ENCODE measurements at regions not wholly inside any gene's neighbourhood (a gene's known extent, or its start where the extent isn't known, plus 50 kb on each side); places are given as distances from the start of the nearest gene placed in this dataset.
"Not testable (repeated sequence)": the region's sequence is repeated elsewhere in the genome, so short reads cannot be mapped to it uniquely, and the experiment has no call there.

DNA sequence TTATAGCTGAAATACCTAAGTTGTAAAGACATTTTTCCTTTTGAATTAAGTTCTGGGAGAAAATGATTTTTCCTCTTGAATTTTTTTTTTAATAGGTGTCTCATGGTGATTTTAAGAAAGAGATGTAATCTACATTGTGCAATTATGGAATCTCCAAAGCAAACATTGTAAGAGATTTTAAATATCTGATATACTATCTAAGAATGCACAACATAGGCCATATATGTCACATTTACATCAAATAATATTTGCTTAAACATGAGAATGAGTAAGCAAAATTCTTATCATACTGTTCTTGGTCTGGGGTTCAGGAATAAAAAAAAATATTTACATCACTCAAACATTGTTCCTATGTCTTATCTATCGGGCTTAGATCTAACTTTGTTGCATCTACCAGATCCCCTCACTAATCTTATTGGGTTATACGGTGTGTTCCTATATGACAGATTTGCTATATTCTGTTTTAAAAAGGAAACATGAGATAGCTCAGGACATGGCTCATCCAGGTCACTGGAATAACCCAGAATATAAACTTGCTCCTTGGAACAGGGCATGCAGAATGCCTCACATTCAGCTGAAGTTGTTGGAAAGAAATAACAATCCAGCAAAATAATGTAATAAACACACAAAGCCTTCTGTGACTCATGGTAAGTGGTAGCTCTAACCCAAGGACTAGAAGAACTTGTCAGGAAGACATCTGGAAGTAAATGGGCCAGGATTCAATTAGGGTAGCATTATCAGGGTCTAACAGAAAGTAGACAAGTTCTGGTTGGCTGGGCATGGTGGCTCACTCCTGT lies 794.7 kb downstream of the IPMK start:
- no peak for DNase-seq

DNA sequence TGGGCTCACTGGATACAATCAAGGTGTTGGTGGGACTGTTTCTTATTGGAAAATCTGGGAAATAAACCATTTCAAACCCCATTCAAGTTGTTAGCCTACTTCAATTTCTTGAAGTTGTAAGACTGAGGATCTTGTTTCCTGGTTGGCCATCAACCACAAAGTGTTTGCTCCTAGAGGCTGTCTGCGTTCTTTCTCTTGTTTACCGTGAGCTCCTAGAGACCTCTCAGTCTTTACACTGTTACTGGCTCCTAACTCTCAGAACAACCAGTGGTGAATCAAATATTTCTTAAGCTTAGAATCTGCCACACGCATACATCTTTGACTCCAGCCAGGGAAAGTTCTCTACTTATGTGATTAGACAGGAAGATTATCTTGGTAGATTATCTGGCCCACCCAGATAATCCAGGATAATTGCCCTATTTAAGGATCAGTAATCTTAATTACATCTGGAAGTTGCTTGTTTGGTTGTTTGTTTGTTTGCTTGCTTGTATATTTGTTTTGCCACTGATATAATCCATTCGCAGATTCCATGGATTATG lies 798.7 kb downstream of the IPMK start:
- DNase-seq = no peak

DNA sequence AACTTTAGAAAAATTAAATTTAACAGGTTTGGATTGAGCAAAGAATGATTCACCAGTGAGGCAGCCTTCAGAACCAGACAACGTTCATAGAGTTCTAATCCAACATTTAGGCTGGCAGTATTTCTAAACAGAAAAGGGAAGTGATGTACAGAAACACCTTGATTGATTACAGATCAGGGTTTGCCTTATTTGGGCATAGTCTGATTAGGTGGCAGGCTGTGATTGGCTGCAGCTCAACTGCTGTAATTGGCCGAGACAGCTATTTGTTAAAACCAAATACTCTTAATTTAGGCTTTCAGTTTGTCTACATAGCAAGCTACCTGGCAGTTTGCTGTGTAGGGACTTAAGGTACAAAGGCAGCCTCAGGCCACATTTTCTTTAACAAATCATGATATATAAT lies 802.5 kb downstream of the IPMK start:
- DNase-seq = no peak

DNA sequence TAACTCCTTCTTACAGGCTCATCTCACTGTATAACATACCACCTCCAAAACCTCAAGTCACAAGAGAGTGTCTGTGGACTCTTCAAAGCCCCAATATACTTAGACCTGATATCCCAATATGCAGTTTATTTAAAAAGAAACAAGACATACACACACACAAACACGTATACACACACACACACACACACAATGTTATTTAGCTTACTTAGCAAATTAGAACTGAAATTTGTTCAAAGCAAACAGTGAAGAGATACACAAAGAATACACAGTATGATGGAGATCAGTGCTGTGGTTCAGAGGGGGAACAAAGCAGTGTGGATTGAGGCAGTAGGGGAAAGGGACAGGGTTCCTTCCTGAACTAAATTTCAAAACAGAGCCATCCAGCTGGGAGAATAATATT lies 807.2 kb downstream of the IPMK start:
- DNase-seq = no peak

DNA sequence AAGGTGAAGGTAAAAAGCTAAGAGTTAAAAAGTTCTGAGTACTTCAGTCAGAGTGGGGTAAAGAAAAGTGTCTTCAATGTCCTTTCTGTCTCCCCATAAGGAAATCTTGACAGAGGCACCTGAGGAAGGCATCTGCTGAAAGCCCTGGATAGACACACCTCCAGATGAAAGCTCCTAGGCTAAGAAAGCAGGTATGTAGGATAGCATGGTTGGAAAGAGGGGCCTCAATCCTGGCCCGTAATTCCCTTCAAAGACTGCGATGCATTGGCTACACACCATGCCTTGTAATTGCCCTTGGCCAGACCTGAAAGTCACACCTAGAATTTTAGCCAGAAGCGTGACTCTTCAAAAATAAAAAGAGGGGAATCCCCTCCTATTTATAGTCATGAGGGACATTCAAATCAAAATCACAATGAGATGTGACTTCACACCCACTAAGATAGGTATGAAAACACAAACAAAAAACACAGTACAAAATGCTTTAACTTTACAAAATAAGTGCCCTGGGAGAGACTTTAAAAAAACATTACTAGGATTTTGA lies 809.7 kb downstream of the IPMK start:
- DNase-seq = no peak

DNA sequence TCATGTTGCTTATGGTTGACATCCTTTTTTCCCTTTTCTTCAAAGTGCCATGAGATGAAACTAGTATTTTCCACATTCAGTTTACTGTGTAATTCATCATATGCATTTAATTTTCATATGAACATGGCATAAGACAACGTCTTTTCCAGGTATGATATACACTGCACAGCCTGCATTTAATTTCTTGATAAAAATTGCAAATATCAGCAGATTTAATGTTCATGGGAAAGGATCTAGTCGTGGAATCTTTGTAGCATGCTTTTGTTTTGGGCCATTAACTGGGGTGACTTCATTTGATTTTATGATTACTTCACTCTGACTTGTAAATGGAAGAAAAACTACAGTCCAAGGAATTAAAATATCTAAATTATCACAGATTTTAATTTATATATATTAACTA lies 837.3 kb downstream of the IPMK start:
- no peak for DNase-seq

DNA sequence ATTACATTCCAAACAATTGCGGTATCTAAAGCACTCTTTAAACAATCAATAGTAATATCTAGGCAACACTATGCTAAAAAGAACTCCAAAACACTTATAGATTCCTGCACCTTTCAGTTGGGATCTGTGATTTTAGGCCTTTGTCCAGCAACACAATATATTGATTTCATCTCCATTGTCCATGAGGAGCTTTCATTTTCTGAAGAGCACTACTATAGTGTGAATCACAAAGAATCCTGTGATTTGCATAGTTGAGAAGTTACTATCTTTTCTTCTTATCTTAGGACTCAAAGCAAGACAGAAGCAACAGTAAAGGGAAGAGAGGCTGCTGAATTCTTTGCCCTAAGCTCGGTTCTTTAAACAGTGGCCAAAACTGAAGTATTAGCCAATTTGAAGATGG lies 846.8 kb downstream of the IPMK start:
- no peak for DNase-seq

DNA sequence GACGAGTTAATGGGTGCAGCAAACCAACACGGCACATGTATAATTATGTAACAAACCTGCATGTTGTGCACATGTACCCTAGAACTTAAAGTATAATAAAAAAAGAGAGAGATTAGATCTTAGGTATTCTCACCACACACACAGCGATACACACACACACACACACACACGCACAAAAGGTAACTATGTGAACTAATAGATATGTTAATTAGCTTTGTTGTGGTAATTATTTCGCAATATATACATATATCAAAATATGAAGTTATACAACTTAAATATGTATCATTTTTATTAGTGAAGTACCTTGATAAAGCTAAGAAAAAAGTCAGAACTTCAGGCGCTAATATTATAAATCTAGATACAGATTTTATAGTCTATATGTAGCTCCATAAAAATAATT lies 849.2 kb downstream of the IPMK start:
- no peak for DNase-seq

DNA sequence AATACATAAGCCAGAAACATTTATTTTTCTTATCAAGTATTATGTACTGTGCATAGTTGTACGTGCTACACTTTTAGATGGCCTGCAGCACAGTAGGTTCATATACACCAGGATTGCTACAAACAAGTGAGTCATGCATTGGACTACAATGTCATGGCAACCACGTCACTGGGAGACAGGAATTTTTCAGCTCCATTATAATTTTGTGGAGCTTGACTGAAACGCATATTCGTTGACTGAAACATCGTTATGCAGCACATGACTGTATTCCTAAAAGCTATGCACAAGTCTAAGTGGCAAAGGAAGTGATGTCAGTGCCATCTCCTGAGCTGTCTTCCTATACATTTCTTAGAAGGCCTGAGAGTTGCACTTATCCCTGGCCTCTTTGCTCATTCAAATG lies 871.8 kb downstream of the IPMK start:
- DNase-seq = no peak

DNA sequence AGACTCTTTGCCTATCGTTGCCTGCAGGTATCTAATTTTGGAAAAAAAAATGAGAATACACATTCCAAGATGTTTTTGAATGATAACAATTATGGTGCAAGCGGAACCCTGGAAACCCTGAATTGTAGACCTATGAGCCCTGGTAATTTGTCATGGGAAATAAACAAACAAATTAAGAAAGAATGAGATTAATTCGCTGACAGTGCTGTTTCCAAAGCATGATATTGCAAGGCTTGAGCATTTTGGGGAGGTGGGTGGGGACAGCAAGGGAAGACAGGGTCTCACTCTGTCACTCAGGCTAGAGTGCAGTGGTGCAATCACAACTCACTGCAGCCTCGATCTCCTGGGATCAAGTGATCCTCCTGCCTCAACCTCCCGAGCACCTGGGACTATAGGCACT lies 900.3 kb downstream of the IPMK start:
- no peak for DNase-seq

DNA sequence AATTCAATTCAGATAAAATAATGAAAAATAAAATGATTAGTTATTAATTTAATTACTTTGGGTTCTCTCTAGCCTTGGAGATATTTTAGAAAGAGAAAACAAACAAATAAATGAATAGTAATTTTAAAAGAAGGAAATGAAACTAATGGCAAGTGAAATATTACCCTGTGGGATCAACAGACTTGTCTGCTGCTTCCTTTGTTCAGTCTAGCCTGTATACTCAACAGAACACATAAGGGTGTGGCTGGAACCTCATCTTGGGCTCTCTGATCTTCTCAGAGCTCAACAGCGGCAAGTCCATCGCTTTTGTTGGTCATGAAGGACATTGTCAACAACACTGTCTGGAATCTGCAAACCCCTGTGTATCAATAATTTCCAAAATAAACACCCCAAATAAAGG lies 904.9 kb downstream of the IPMK start:
- DNase-seq = no peak

DNA sequence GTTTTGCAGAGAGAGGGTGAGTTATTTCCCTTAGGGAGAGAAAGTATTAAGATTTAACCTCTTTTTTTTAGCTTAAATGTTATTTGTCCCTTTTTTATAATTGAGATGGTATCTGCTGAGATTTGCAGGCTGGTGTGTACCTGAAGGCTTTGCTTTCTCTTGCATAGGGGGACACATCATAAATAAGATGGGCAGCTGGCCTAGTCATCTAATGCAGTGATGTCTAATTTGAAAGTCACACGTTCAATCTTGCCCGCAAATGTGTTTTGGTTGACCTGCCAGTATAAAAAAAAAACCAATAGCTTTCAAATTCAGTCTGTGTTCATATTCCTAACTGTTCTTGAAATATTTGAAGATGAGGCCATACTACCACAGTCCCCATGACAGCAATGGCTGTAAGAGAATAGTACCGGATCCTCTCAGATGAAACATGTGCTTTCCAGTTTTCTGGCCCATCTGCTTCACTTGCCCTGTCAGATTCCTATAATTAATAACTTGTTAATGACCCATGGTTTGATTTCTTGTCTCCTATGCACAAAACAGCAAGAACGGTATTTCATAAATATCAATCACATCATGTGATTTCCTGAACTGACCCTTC lies 914.2 kb downstream of the IPMK start:
- DNase-seq = no peak

DNA sequence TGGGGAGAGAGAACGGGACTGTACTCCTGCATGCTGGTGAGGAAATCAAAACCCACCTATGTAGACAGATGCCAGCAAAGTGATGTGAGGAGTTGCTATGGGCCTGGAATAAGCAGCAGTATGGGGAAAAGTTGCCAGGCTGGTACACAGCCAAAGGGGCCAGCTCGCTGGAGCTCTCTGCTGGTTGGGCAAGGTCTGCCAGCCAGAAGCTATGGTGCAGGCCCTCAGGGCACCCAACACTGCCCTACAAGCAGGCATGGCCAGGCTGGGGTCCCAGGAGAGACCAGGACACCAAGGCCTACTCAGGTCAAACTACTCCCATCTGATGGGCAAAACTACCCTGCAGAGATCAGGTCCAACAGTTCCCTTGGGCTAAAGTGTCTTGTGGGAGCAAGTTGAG lies 916.6 kb downstream of the IPMK start:
- no peak for DNase-seq

DNA sequence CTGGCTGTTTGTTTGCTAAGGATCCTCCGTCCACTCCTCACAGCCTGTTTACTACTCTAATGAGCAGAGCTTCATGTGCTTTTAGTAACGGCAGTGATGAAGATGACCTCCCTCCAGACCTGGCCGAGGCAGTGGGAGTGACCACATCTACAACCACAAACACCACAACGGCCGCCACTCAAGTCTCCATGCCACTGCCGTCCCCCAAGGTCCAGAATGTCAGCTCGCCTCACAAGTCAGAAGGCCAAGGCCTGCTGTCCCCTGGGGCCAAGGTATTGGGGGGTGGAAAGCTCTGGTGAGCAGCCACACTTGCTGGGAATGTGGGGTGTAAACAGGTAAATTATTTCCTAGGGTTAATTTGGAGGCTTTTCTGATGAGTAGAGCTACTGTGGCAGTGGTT lies 926.4 kb downstream of the IPMK start:
- no peak for DNase-seq

DNA sequence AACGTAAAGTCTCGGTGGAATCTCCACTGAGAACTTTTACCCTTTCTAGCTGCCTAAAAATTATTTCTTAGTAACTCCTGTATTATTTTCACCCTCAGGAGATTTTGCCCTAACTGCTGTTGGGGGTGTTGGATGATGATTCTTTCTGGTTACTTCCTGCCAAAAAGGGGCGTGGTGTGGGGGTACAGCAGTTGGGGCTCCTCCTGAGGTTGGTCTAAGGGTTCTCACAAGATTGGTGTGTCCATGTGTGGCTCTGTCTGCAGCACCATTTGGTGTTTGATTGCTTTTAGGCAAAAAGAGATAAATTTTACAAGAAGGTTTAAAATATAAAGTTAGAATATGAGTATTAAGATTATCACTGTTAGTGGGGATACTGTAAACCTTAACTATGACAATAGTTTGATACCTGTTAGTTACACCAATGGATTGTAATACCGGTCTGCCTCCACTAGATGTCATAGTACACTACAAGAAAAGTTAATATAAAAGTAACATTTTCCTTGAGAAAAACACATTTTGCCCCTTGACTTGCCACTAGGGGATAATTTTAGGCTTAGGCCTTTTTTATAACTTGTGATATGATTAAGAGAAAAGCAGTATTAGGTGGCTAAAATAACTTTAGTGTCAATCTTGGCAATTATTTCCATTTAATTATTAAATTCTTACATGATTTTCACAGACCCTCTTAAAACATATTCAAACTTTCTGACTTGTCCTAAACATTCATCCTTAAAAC lies 928.7 kb downstream of the IPMK start:
- DNase-seq = no peak

DNA sequence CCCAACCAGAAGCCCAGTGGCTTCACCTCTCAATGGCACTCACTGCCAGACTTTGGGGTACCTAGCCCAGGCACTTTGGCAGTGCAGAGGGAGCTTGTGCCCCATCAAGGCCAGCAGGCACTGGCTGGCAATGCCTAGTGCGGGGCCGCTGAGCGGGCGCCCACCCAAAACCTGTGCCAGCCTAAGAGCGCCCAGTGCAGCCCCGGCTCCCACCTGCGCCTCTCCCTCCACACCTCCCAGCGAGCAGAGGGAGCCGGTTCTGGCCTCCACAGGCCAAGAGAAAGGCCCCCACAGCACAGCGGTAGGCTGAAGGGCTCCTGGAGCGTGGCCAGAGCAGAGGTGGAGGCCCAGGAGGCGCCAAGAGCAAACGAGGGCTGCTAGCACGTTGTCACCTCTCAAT lies 930.8 kb downstream of the IPMK start:
- no peak for DNase-seq

DNA sequence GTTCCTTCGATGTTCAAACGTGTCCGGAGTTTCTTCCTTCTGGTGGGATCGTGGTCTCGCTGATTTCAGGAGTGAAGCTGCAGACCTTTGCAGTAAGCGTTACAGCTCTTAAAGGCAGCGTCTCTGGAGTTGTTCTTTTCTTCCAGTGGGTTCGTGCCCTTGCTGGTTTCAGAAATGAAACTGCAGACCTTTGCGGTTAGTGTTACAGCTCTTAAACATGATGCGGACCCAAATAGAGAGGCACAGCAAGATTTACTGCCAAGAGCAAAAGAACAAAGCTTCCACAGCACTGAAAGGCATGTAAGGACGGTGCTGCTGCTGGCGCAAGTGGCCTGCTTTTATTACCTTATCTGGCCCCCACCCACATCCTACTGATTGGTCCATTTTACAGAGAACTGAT lies 931.4 kb downstream of the IPMK start:
- no peak for DNase-seq

DNA sequence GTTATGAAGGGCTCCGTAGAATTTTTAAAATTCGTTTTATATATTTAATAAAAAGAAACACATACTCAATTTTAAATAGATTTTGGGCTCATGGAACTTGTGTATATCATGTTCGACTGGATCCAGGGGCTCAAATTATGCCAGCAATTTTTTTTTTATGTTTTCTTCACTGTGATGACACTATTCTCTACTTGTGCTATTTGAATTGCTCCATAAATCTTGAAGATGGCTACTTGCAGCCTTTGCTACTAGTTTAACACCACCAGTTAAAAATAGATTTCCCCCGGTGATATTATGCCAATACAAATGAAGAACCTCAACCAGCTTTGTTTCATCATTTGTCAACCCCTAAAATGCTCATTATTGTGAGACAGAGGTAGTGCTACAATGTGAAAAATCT lies 933.2 kb downstream of the IPMK start:
- no peak for DNase-seq

DNA sequence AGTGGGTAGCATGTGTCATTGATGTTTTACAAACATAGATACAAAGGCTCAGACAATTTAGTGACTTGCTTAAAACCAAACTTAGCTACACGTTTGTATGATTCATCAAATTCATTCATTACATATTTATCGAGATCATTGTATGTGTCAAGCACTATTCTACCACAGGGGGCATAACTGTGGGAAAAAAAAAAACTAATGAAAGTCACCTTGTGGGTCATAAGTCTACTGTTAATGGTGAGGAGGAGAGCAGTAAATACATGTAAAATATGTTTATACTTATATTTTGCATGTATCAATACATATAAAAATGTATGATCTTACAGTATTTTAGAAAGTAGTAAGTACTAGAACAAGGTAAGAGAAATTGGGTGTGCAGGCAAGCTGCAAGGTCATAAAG lies 933.8 kb downstream of the IPMK start:
- no peak for DNase-seq

DNA sequence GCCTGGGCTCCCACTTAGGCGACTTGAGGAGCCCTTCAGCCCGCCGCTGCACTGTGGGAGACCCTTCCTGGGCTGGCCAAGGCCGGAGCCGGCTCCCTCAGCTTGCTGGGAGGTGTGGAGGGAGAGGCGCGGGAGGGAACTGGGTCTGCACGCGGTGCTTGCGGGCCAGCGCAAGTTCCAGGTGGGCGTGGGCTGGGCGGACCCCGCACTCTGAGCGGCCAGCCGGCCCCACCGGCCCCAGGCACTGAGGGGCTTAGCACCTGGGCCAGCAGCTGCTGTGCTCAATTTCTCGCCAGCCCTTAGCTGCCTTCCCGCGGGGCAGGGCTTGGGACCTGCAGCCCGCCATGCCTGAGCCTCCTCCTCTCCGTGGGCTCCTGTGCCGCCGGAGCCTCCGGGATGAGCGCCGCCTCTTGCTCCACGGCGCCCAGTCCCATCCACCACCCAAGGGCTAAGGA lies 946.3 kb downstream of the IPMK start:
- not testable (repeated sequence) for DNase-seq

DNA sequence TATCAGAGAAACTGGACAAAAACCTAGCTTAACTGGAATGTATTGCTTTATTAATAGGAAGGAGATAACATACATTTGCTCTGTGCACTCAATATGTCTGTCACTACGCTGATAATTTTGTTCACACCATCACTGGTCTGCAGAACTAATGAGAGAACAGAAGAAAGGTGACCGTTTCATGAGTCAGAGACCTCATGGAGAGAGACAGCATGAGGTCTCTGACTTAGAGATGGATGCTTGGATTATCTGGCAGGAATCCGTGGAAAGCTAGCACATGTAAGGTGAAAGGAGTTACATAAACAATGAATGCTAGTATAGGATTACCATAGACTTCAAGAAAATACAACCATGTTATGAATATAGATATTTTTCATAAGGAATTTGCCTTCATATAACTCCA lies 947.3 kb downstream of the IPMK start:
- DNase-seq = no peak

DNA sequence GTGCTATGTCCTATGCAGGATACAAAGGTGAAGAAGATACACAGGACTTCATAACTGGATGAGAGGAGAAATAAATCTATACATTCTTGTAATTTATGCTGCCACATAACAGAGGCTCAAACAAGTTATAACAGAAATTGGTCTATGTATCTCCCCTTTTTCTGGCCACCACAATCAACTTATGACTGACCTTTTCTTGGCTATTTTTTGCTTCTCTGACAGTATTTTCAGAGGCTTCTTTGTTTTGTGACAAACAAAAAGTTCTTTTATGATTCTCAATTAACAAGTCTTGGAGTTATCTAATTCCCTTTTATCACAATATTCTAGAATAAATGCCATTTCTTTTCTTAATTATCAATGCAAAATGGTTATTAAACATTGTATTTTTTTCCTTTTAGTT lies 953.0 kb upstream of the ZWINT start:
- DNase-seq = no peak

DNA sequence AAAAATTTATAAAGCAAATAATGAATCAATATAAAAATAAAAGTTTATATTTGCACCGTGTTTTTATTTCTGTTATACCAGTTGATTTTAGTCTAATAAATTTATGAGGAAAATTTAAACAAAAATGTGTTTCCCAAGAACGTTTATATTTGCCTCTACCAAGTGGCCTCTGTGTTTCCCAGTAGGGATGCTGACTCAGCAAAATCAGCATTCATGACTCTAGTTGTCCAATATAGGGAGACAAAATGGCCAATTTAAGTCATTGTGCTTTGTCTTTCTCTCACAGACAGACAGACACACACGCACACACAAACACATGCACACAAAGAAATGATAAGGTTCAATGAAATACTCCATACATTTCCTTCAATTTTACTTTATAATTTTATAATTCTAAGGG lies 942.5 kb upstream of the ZWINT start:
- DNase-seq = no peak

DNA sequence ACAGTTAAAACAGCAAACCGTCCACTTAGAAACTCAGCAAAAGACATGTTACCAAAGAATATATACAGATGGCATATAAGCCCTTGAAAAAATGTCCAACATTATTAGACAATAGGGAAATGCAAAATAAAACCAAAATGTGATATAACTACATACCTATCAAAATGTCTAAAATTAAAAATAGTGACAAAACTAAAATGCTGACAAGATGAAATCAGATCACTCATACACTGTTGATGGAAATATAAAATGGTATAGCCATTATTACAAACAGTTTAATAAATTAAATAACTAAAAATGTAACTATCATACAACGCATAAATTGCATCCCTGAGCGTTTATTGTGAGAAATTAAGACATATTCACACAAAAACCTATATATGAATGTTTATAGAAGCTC lies 939.7 kb upstream of the ZWINT start:
- no peak for DNase-seq
